ENCODE measurements at regions not wholly inside any gene's neighbourhood (a gene's known extent, or its start where the extent isn't known, plus 50 kb on each side); places are given as distances from the start of the nearest gene placed in this dataset.

DNA sequence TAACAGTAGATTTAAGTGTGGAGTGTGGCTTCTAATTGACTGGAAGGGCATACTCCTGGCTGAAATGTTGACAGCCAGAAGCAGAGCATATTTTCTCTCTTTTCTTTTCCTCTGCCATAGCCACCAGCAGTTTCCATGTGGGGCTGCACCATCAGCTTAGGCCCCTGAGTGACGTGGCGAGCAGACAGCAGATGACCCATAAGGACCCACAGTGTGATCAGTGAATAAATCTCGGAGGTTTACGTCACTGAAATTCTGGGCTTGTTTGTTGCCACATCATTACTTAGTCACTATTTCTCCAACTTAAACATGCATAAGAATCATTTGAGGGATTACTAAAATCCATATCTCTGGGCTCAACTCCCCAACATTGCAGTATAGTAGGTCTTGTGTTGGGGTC, 549.7 kb upstream of the TMEM132C start:
- in situ Hi-C loops (cut with MboI; ENCODE audit: low sequenced_read_pairs, unreplicated experiment) = no loop called here
- TF ChIP-seq, protein P1, sequence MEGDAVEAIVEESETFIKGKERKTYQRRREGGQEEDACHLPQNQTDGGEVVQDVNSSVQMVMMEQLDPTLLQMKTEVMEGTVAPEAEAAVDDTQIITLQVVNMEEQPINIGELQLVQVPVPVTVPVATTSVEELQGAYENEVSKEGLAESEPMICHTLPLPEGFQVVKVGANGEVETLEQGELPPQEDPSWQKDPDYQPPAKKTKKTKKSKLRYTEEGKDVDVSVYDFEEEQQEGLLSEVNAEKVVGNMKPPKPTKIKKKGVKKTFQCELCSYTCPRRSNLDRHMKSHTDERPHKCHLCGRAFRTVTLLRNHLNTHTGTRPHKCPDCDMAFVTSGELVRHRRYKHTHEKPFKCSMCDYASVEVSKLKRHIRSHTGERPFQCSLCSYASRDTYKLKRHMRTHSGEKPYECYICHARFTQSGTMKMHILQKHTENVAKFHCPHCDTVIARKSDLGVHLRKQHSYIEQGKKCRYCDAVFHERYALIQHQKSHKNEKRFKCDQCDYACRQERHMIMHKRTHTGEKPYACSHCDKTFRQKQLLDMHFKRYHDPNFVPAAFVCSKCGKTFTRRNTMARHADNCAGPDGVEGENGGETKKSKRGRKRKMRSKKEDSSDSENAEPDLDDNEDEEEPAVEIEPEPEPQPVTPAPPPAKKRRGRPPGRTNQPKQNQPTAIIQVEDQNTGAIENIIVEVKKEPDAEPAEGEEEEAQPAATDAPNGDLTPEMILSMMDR (IDR thresholded peaks at IDR 0.05; ENCODE audit: borderline replicate concordance, control extremely low read depth, extremely low read depth, insufficient read depth, missing control alignments) = no peak
- no peak for DNase-seq (ENCODE audit: low spot score)

DNA sequence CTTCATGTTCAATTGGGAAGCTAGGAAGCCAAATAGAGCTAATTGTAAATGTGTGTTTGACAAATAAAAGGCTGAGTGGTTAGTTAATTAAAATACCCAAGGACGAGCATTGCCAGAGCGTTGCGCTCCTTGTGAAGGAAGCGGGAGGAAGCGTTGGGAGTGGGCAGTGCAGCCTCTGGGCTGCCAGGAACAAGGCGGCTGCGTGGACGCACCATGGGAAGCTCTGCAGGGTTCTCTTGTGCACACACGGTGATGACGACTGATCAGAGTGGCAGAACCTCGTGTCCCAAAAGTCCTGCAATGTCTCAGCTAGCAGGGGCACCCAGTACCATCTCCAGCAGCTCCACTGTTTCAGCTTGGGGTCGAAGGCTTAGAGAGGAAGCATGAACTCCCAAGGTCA, 546.6 kb upstream of the TMEM132C start:
- TF ChIP-seq, protein P1 (IDR thresholded peaks at IDR 0.05; ENCODE audit: borderline replicate concordance, control extremely low read depth, extremely low read depth, insufficient read depth, missing control alignments) = no peak
- no peak for DNase-seq (ENCODE audit: low spot score)
- in situ Hi-C loops (cut with MboI; ENCODE audit: low sequenced_read_pairs, unreplicated experiment) = no loop called here

DNA sequence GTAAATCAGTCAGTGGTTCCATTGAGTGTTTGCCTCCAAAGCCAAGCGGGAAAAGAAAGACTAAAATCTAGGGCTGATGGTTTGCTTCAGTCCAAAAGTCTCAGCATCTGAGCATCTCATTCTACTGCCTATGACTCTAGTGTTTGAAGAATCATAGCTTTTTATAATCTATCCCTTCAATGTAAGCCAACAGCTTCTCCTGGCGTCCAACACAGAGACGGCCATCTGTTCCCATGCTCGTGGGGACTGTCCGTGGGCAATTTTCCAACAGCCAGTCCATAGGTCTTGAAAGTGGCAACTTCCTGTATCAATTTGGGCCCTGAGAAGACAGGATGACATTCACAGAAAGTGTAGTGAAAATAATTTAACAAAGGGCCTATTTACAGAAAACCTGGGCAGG, 544.4 kb upstream of the TMEM132C start:
- TF ChIP-seq, protein P1 (IDR thresholded peaks at IDR 0.05; ENCODE audit: borderline replicate concordance, control extremely low read depth, extremely low read depth, insufficient read depth, missing control alignments) = no peak
- in situ Hi-C loops (cut with MboI; ENCODE audit: low sequenced_read_pairs, unreplicated experiment) = no loop called here
- no peak for DNase-seq (ENCODE audit: low spot score)

DNA sequence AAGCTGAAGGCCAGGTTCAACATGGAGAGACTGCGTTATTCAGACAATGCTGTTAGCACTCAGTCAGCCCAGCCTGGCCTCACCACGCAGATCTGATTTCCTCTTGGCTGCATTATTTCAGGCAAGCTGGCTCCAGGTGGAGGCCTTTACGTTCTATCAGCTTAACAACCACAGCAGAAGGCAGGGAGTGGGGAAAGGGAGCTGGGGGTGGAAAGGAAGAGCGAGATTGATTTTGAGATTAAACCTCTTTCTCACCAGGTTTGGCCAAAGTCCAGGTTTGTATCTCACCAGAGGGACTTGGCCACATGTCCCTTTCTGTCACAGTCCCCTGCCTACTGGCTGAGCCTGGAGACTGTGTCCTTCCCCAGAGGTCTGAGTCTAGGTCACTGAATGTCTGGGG, 543.7 kb upstream of the TMEM132C start:
- DNase-seq (ENCODE audit: low spot score) = no peak
- in situ Hi-C loops (cut with MboI; ENCODE audit: low sequenced_read_pairs, unreplicated experiment) = no loop called here
- TF ChIP-seq, protein P1 (IDR thresholded peaks at IDR 0.05; ENCODE audit: borderline replicate concordance, control extremely low read depth, extremely low read depth, insufficient read depth, missing control alignments) = no peak

DNA sequence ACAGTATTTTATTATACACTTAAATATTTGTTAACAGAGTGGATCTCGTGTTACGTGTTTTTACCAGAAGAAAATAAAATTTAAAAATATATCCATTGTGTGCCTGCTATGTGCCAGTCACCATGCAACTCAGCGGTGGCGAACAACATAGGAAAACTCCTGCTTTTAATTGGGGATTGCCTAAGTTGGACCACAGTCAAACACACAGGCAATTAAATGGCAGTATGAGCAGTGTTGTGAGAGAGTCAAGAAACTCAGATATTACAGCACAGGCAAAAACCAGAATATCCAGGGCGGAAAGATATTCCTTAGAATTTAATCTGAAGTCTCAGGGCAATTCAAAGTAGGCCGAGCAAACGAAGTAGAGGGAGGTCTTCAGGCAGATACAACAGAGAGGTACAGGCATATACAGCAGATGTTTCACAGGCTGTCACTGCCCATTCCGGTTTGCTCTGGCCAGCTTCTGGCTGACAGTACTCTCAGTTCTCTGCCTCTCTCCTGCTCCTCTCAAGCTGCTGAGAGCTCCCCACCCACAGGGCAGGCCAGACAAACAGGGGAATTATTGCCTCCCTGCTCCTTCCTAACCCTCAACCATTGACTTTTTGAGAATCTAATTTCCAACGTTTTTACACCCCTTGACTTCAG, 540.2 kb upstream of the TMEM132C start:
- in situ Hi-C loops (cut with MboI; ENCODE audit: low sequenced_read_pairs, unreplicated experiment) = no loop called here
- DNase-seq (ENCODE audit: low spot score) = no peak
- TF ChIP-seq, protein P1 (IDR thresholded peaks at IDR 0.05; ENCODE audit: borderline replicate concordance, control extremely low read depth, extremely low read depth, insufficient read depth, missing control alignments) = no peak

DNA sequence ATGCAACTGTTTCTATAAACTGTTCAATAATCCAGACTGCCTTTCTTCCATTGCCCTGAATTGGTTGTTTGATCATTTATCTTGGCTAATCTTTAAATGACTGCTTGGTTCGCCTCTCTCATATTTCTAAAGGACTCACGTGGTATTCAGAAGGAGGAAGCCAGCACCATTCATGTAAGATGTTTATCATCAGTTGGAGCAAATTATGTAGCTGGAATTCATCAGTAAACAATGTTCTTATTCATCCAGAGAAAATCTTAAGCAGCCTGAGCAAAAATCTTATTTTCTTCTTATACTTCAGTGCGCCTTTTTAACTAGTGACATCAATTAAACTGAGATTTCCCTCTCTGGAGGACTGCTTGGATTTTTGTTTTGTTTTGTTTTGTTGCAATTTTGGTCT, 538.7 kb upstream of the TMEM132C start:
- TF ChIP-seq, protein P1 (IDR thresholded peaks at IDR 0.05; ENCODE audit: borderline replicate concordance, control extremely low read depth, extremely low read depth, insufficient read depth, missing control alignments) = no peak
- in situ Hi-C loops (cut with MboI; ENCODE audit: low sequenced_read_pairs, unreplicated experiment) = no loop called here
- no peak for DNase-seq (ENCODE audit: low spot score)

All from GM13976 (cell line).